ENCODE measurements at regions not wholly inside any gene's neighbourhood (a gene's known extent, or its start where the extent isn't known, plus 50 kb on each side); places are given as distances from the start of the nearest gene placed in this dataset.

DNA sequence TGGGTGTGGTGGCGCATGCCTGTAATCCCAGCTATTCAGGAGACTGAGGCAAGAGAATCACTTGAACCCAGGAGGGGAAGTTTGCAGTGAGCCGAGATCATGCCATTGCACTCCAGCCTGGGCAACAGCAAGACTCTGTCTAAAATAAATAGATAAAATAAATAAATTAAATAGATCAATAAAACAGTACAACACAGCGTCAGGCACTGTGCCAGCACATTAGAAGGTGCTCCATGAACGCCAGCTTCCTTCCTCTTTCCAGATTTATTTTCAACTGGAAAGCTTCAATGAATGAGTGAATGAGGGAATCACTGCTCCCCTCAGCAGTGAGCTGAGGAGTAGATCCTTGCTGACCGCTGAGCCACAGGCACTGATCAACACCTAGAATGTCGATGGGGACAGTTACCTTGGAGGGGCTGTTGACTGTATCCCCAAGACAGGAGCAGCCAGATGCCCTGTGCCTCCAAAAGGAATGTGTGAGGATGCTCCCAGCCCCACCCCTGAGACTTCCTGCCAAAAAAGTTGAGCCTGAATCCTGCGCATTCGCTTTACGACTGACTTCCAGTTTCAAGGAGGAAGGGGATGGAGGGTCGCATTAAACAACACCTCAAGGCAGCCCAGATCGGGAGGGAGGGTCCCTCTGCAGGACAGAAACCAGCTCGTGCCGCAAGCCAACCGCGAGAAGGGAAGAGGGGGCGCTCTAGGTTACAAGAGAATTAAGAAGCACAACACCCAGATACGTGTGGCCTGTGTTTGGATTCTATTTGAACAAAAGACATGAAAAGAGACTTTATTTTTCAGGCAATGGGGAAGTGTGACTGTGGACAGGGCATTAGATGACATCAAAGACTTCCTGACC is 54.0 kb upstream of the CNOT6 start:
- Histone ChIP-seq H3K4me3 (no peak overlapping the region), H3K9me3 (peaks cover 16 to 27% of the 10 kb centered on the region in 2 donors), H3K4me1 (no peaks in the 10 kb centered on the region), H3K27ac (no peak overlapping the region), H3K36me3 (no peaks in the 10 kb centered on the region), H3K27me3 (peaks cover 0 to 4% of the 10 kb centered on the region in 2 donors)
- TF ChIP-seq, protein P1, sequence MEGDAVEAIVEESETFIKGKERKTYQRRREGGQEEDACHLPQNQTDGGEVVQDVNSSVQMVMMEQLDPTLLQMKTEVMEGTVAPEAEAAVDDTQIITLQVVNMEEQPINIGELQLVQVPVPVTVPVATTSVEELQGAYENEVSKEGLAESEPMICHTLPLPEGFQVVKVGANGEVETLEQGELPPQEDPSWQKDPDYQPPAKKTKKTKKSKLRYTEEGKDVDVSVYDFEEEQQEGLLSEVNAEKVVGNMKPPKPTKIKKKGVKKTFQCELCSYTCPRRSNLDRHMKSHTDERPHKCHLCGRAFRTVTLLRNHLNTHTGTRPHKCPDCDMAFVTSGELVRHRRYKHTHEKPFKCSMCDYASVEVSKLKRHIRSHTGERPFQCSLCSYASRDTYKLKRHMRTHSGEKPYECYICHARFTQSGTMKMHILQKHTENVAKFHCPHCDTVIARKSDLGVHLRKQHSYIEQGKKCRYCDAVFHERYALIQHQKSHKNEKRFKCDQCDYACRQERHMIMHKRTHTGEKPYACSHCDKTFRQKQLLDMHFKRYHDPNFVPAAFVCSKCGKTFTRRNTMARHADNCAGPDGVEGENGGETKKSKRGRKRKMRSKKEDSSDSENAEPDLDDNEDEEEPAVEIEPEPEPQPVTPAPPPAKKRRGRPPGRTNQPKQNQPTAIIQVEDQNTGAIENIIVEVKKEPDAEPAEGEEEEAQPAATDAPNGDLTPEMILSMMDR (IDR thresholded peaks at IDR 0.05): no peak
- no peak for TF ChIP-seq POLR2A (IDR thresholded peaks at IDR 0.05)
- TF ChIP-seq POLR2AphosphoS5 (IDR thresholded peaks at IDR 0.05): no peak
- DNase-seq (ENCODE audit: low spot score in 2 of 2): no peak
- intact Hi-C loops (cut with DNase I; ENCODE audit: low total_unique reads): loop anchor here (2.0 to 10.0 kb wide), 2 partner anchors 43 to 305 kb away; partner anchors contain the start of gene OR2Y1

DNA sequence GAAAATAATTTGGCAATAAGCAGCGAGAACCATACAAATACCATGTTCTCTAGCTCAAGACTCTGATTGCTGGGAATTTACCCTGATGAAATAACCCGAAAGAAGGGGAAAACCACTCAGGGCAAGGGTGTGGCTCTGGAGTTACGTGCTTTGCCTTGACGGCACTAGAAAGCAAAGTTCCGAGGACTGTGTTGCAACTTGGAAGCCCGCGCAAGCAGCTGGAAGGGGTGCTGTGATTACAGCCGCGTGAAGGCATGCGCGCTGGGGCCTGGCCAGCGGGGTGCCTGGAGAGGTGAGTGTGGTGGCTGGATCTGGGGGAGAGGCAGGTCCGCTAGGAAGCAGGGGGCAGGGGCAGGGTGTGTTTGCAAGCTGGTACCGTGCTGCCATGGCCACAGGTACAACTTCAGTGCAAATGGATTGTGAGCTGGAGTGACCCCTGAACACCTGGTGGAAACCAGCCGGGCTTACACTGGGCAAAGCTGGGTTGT is 52.6 kb upstream of the CNOT6 start:
- no peaks in the 10 kb centered on the region for H3K4me1 ChIP-seq
- H3K27ac ChIP-seq: no peak overlapping the region
- no peak overlapping the region for H3K4me3 ChIP-seq
- H3K27me3 ChIP-seq: no peaks in the 10 kb centered on the region
- DNase-seq (ENCODE audit: low spot score in 2 of 2): no peak
- TF ChIP-seq POLR2A (IDR thresholded peaks at IDR 0.05) (no peak), POLR2AphosphoS5 (IDR thresholded peaks at IDR 0.05) (no peak)
- TF ChIP-seq, protein P1 (IDR thresholded peaks at IDR 0.05): no peak
- intact Hi-C loops (cut with DNase I; ENCODE audit: low total_unique reads): loop anchor here (10.0 kb wide), 1 partner anchor 303 kb away; the partner anchor contains the start of gene OR2Y1
- no peaks in the 10 kb centered on the region for H3K36me3 ChIP-seq
- H3K9me3 ChIP-seq: peaks cover 16 to 28% of the 10 kb centered on the region in 2 donors
